ENCODE measurements at regions not wholly inside any gene's neighbourhood (a gene's known extent, or its start where the extent isn't known, plus 50 kb on each side); places are given as distances from the start of the nearest gene placed in this dataset.

- no peak for TF ChIP-seq CTCF (conservative IDR thresholded peaks at IDR 0.05)
- Histone ChIP-seq H2BK120ac (ENCODE audit: low read depth, low read length, poor library complexity, severe bottlenecking) (no peak overlapping the region), H2AK5ac (ENCODE audit: insufficient read length, low read length) (no peak overlapping the region), H3K23me2 (ENCODE audit: insufficient read length, low read depth, low read length, poor library complexity, severe bottlenecking) (no peaks in the 10 kb centered on the region), H3K9me3 (ENCODE audit: control insufficient read depth, low read depth, low read length) (no peaks in the 10 kb centered on the region), H3K4ac (ENCODE audit: low read depth, low read length) (no peak overlapping the region), H3K79me2 (ENCODE audit: insufficient read depth, low read length) (no peaks in the 10 kb centered on the region), H4K5ac (ENCODE audit: insufficient read length, low read depth, low read length) (no peak overlapping the region), H3K14ac (ENCODE audit: insufficient read depth, low read length) (no peak overlapping the region), H4K8ac (replicated peaks; ENCODE audit: insufficient read length, low read depth, low read length) (no peak overlapping the region), H3K23ac (ENCODE audit: insufficient read length, low read depth, low read length) (no peak overlapping the region), H3K9ac (ENCODE audit: extremely low read depth, insufficient read length, low read length) (no peak overlapping the region), H2BK12ac (ENCODE audit: insufficient read length, low read depth, low read length) (no peak overlapping the region), H2BK15ac (ENCODE audit: low read depth, low read length) (no peak overlapping the region), H3K18ac (ENCODE audit: insufficient read length, low read depth, low read length) (no peak overlapping the region), H2AFZ (ENCODE audit: low read length) (no peak overlapping the region), H4K91ac (ENCODE audit: insufficient read length, low read depth, low read length) (no peak overlapping the region), H3K27ac (ENCODE audit: insufficient read length, low read depth, low read length) (no peak overlapping the region), H2BK5ac (ENCODE audit: insufficient read length, low read length) (no peak overlapping the region), H3T11ph (ENCODE audit: low read length) (no peak overlapping the region), H3K27me3 (ENCODE audit: insufficient read depth, low read length) (no peaks in the 10 kb centered on the region), H4K20me1 (ENCODE audit: control insufficient read depth, insufficient read depth, insufficient read length) (no peaks in the 10 kb centered on the region), H3K4me1 (ENCODE audit: insufficient read depth, low read length) (no peaks in the 10 kb centered on the region), H2BK20ac (ENCODE audit: low read depth, low read length, poor library complexity, severe bottlenecking) (no peak overlapping the region), H3K4me2 (ENCODE audit: insufficient read depth, insufficient read length, low read length) (no peak overlapping the region), H3K79me1 (ENCODE audit: insufficient read depth, low read depth, low read length, poor library complexity, severe bottlenecking) (no peaks in the 10 kb centered on the region), H3K56ac (ENCODE audit: insufficient read length, low read depth, low read length) (no peak overlapping the region)
- H3K27me3 Mint-ChIP-seq (ENCODE audit: low read depth): no peaks in the 10 kb centered on the region
- no peaks in the 10 kb centered on the region for H3K9me3 Mint-ChIP-seq
- H3K4me1 Mint-ChIP-seq: peaks cover 4 to 6% of the 10 kb centered on the region in 2 experiments; a peak in 2 of 4 replicates
- no peak for DNase-seq
- no peak overlapping the region for H3K27ac Mint-ChIP-seq
- H3K4me3 Mint-ChIP-seq: no peak overlapping the region
- no peaks in the 10 kb centered on the region for H3K36me3 Mint-ChIP-seq (ENCODE audit: insufficient read depth in 1 of 3, low read depth in 3 of 3)
These were observed 491.8 kb upstream of the ACVR2A start for GRCh38 chr2:147353072-147353381.
